Neural progenitor cell (in vitro differentiated cells): ENCODE measurements at regions not wholly inside any gene's neighbourhood (a gene's known extent, or its start where the extent isn't known, plus 50 kb on each side); places are given as distances from the start of the nearest gene placed in this dataset.

Source experiments
- EZH2 ChIP-seq: fragments of 200-600 bp; sonication (generic); IDR thresholded peaks from 2 replicates; pipeline ENCODE4 v1.6.1; 2017; ENCODE audit warnings: antibody characterized with exemption, mild to moderate bottlenecking, moderate library complexity
- EZH2phosphoT487 ChIP-seq: fragments of 200-600 bp; sonication (generic); IDR thresholded peaks from 2 replicates; pipeline ENCODE4 v1.6.1; 2017; ENCODE audit warnings: antibody characterized with exemption
- TF ChIP-seq, protein P1 (sequence below): fragments of 200-600 bp; sonication (generic); IDR thresholded peaks from 2 replicates; pipeline ENCODE4 v1.5.1; 2017; ENCODE audit warnings: antibody characterized with exemption, mild to moderate bottlenecking

- TF ChIP-seq, protein P1, sequence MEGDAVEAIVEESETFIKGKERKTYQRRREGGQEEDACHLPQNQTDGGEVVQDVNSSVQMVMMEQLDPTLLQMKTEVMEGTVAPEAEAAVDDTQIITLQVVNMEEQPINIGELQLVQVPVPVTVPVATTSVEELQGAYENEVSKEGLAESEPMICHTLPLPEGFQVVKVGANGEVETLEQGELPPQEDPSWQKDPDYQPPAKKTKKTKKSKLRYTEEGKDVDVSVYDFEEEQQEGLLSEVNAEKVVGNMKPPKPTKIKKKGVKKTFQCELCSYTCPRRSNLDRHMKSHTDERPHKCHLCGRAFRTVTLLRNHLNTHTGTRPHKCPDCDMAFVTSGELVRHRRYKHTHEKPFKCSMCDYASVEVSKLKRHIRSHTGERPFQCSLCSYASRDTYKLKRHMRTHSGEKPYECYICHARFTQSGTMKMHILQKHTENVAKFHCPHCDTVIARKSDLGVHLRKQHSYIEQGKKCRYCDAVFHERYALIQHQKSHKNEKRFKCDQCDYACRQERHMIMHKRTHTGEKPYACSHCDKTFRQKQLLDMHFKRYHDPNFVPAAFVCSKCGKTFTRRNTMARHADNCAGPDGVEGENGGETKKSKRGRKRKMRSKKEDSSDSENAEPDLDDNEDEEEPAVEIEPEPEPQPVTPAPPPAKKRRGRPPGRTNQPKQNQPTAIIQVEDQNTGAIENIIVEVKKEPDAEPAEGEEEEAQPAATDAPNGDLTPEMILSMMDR = no peak
- TF ChIP-seq EZH2 (no peak), EZH2phosphoT487 (no peak)
These were observed 226.1 kb upstream of the FAT3 start for GRCh38 chr11:91998481-91998880.
